Keratinocyte (primary cell): ENCODE measurements at regions not wholly inside any gene's neighbourhood (a gene's known extent, or its start where the extent isn't known, plus 50 kb on each side); places are given as distances from the start of the nearest gene placed in this dataset.

Source experiments
- DNase-seq: peaks from one replicate; pipeline ENCODE4 v3.0.0-alpha.2; 2011; ENCODE audit warnings: low read depth, missing footprints, low spot score
- FAIRE-seq: peaks from 2 replicates; lab custom pipeline; 2011; peaks lifted over from hg19 to GRCh38; lab: Jason Lieb, UNC
- H2AFZ ChIP-seq: 2 replicates; pipeline ENCODE4 v1.6.0; 2012; ENCODE audit warnings: low read length, control low read depth, inconsistent platforms; ENCODE audit not compliant: control insufficient read depth
- H3K27ac ChIP-seq: 2 replicates; pipeline ENCODE4 v1.5.1; 2011; ENCODE audit warnings: low read length; ENCODE audit not compliant: control insufficient read depth, insufficient read depth
- H3K27me3 ChIP-seq: 3 replicates; pipeline ENCODE4 v1.6.0; 2011; ENCODE audit warnings: low read length; ENCODE audit not compliant: control insufficient read depth, insufficient read depth; ENCODE audit errors: extremely low read depth
- H3K36me3 ChIP-seq, 2 experiments: 2 replicates in 1 of 2; 3 replicates in 1 of 2; pipeline ENCODE4 v1.5.1; 2011; ENCODE audit warnings: low read length in 2 of 2, mild to moderate bottlenecking in 1 of 2; ENCODE audit not compliant: control insufficient read depth in 2 of 2, insufficient read depth in 2 of 2; ENCODE audit errors: extremely low read depth in 1 of 2
- H3K4me1 ChIP-seq: 3 replicates; pipeline ENCODE4 v1.5.1; 2011; ENCODE audit warnings: low read length; ENCODE audit not compliant: control insufficient read depth, insufficient read depth; ENCODE audit errors: extremely low read depth
- H3K4me2 ChIP-seq: 3 replicates; pipeline ENCODE4 v1.6.0; 2011; ENCODE audit warnings: low read depth, low read length; ENCODE audit not compliant: control insufficient read depth, insufficient read depth; ENCODE audit errors: extremely low read depth
- H3K4me3 ChIP-seq, 3 experiments: fragments of 200-600 bp in 1 of 3; sonication (generic) in 1 of 3; 2 replicates in 2 of 3; 3 replicates in 1 of 3; pipeline ENCODE4 v1.5.1; 2011 to 2016; ENCODE audit warnings: low read length in 3 of 3, mild to moderate bottlenecking in 3 of 3, control low read depth in 2 of 3, inconsistent platforms in 1 of 3, low read depth in 1 of 3, mixed read lengths in 1 of 3, mixed run types in 1 of 3, moderate library complexity in 1 of 3; ENCODE audit not compliant: control insufficient read depth in 2 of 3, insufficient read depth in 2 of 3; ENCODE audit errors: extremely low read depth in 1 of 3
- H3K79me2 ChIP-seq: 2 replicates; pipeline ENCODE4 v1.6.0; 2012; ENCODE audit warnings: low read length; ENCODE audit not compliant: control insufficient read depth, insufficient read depth
- H3K9ac ChIP-seq: 3 replicates; pipeline ENCODE4 v1.6.0; 2011; ENCODE audit warnings: low read length; ENCODE audit not compliant: control insufficient read depth, insufficient read depth; ENCODE audit errors: extremely low read depth
- H3K9me1 ChIP-seq: 3 replicates; pipeline ENCODE4 v1.6.0; 2011; ENCODE audit warnings: low read length; ENCODE audit not compliant: control insufficient read depth, insufficient read depth; ENCODE audit errors: extremely low read depth
- H3K9me3 ChIP-seq: 2 replicates; pipeline ENCODE4 v1.5.1; 2012; ENCODE audit warnings: low read depth, low read length; ENCODE audit not compliant: control insufficient read depth
- H4K20me1 ChIP-seq: 3 replicates; pipeline ENCODE4 v1.6.0; 2011; ENCODE audit warnings: low read length; ENCODE audit not compliant: control insufficient read depth, insufficient read depth; ENCODE audit errors: extremely low read depth
- CTCF ChIP-seq, 3 experiments: IDR thresholded peaks in 1 of 3; conservative IDR thresholded peaks in 1 of 3; optimal IDR thresholded peaks in 1 of 3; 2 replicates in 2 of 3; 3 replicates in 1 of 3; pipeline versions ENCODE3 to v1.5.1; 2011; ENCODE audit warnings: low read length in 3 of 3, mild to moderate bottlenecking in 3 of 3, moderate library complexity in 2 of 3, control low read depth in 1 of 3, inconsistent platforms in 1 of 3; ENCODE audit not compliant: insufficient read depth in 2 of 3; ENCODE audit errors: extremely low read depth in 1 of 3
- EZH2 ChIP-seq: IDR thresholded peaks from one replicate; pipeline ENCODE4 v1.6.1; 2012; ENCODE audit warnings: inconsistent platforms, mild to moderate bottlenecking, low read length, moderate library complexity
- dilution Hi-C: fragments of 300-500 bp; cut with MboI; formaldehyde crosslinking; loops from one replicate; pipeline ENCODE4 v1.7.0; 2020; ENCODE audit warnings: low sequenced_read_pairs; ENCODE audit not compliant: extremely low pct_ligation_motif_present

GRCh38 chr2:15721411-15722067 is 129.9 kb downstream of the DDX1 start:
- H3K9me1 ChIP-seq, result no peaks in the 10 kb centered on the region
- dilution Hi-C loops, result no loop called here
- H3K27ac ChIP-seq, result no peak overlapping the region
- no peak for TF ChIP-seq EZH2
- no peak for TF ChIP-seq CTCF (optimal IDR thresholded peaks at IDR 0.05 in 1 of 3, IDR thresholded peaks at IDR 0.05 in 1 of 3, conservative IDR thresholded peaks at IDR 0.05 in 1 of 3; ENCODE audit: extremely low read depth in 1 of 3, insufficient read depth in 2 of 3, low read length in 3 of 3)
- DNase-seq (no peak), FAIRE-seq (no peak)
- H3K4me3 ChIP-seq, result no peak overlapping the region
- H3K36me3 ChIP-seq, result no peaks in the 10 kb centered on the region
- H3K9ac ChIP-seq, result no peak overlapping the region
- H4K20me1 ChIP-seq, result no peaks in the 10 kb centered on the region
- peaks cover 12% of the 10 kb centered on the region for H3K27me3 ChIP-seq
- no peak overlapping the region for H3K4me2 ChIP-seq
- no peaks in the 10 kb centered on the region for H3K79me2 ChIP-seq
- H3K4me1 ChIP-seq, result no peaks in the 10 kb centered on the region
- no peak overlapping the region for H2AFZ ChIP-seq
- no peaks in the 10 kb centered on the region for H3K9me3 ChIP-seq

GRCh38 chr2:15722980-15723379 is 131.3 kb downstream of the DDX1 start:
- no peaks in the 10 kb centered on the region for H3K4me1 ChIP-seq
- H3K27ac ChIP-seq, result no peak overlapping the region
- H3K27me3 ChIP-seq, result peaks cover 13% of the 10 kb centered on the region
- no peak overlapping the region for H3K9ac ChIP-seq
- no peaks in the 10 kb centered on the region for H3K9me1 ChIP-seq
- no peak for TF ChIP-seq EZH2
- no peak for TF ChIP-seq CTCF (optimal IDR thresholded peaks at IDR 0.05 in 1 of 3, IDR thresholded peaks at IDR 0.05 in 1 of 3, conservative IDR thresholded peaks at IDR 0.05 in 1 of 3; ENCODE audit: extremely low read depth in 1 of 3, insufficient read depth in 2 of 3, low read length in 3 of 3)
- no peaks in the 10 kb centered on the region for H3K36me3 ChIP-seq
- H3K4me3 ChIP-seq, result no peak overlapping the region
- H2AFZ ChIP-seq, result no peak overlapping the region
- no peaks in the 10 kb centered on the region for H3K9me3 ChIP-seq
- no peak overlapping the region for H3K4me2 ChIP-seq
- no peaks in the 10 kb centered on the region for H4K20me1 ChIP-seq
- FAIRE-seq (no peak), DNase-seq (no peak)
- dilution Hi-C loops, result no loop called here
- H3K79me2 ChIP-seq, result no peaks in the 10 kb centered on the region
